Motor neuron (in vitro differentiated cells): ENCODE measurements at regions not wholly inside any gene's neighbourhood (a gene's known extent, or its start where the extent isn't known, plus 50 kb on each side); places are given as distances from the start of the nearest gene placed in this dataset.

Experiments
- ATAC-seq, 8 experiments: fragments of 200-7000 bp; cut with Tn5 transposase; replicated peaks in 6 of 8; 2 replicates each; pipeline ENCODE4 v1.8.0; 2021; ENCODE audit warnings: mild to moderate bottlenecking in 8 of 8, moderate library complexity in 8 of 8
- H3K27ac ChIP-seq, 2 donors: fragments of 250-450 bp; sonication (Bioruptor Pico); 2 replicates each; pipeline ENCODE4 v1.9.0; 2021; ENCODE audit warnings: antibody characterized with exemption in 2 of 2, mild to moderate bottlenecking in 2 of 2, moderate library complexity in 1 of 2
- H3K4me1 ChIP-seq, 2 donors: fragments of 250-450 bp; sonication (Bioruptor Pico); replicated peaks in 1 of 2; 2 replicates each; pipeline ENCODE4 v1.6.1; 2021; ENCODE audit warnings: antibody characterized with exemption in 2 of 2, mild to moderate bottlenecking in 2 of 2, moderate library complexity in 1 of 2
- H3K4me3 ChIP-seq, 5 donors: fragments of 250-450 bp; sonication (Bioruptor Pico); 2 replicates each; pipeline ENCODE4 v1.9.0; 2021; ENCODE audit warnings: antibody characterized with exemption in 5 of 5, mild to moderate bottlenecking in 5 of 5, moderate library complexity in 4 of 5
- WGBS, 10 experiments: fragments of 450-650 bp; shearing (Covaris generic); methylation state at CpG; one replicate each; pipeline ENCODE4 v1.0.0; 2022; 5-methylcytosine and 5-hydroxymethylcytosine counted together
- in situ Hi-C, 9 experiments: fragments of 400-800 bp; cut with MboI; loops; one replicate each; pipeline ENCODE4 v1.15.0; 2021; ENCODE audit warnings: low sequenced_read_pairs in 9 of 9, low pct_unique_long_range_greater_than_20kb in 2 of 9; ENCODE audit not compliant: unreplicated experiment in 9 of 9

GRCh38 chr13:106691341-106691740 lies 123.4 kb upstream of the ARGLU1 start:
- Histone ChIP-seq H3K27ac (no peak overlapping the region), H3K4me1 (peaks cover 5 to 10% of the 10 kb centered on the region in 2 donors), H3K4me3 (no peak overlapping the region)
- in situ Hi-C loops, result no loop called here
- WGBS, 10 experiments, result 0 to 54% (median 35%) methylated on average over 2 to 5 of the region's 5 CpGs; no CpG with 5 or more reads in 3 of the 10 experiments
- peak in 5 of 8 experiments; percentile 70 to 88 (median 75) for ATAC-seq

- Histone ChIP-seq H3K4me1 (peaks cover 5 to 10% of the 10 kb centered on the region in 2 donors), H3K4me3 (no peak overlapping the region), H3K27ac (no peak overlapping the region)
- in situ Hi-C loops, result no loop called here
- ATAC-seq, result peak in 3 of 8 experiments; percentile 50 to 52 (median 51)
- 5 to 76% (median 35%) methylated on average over 1 to 6 of the region's 6 CpGs; no CpG with 5 or more reads in 2 of the 10 experiments for WGBS, 10 experiments
Measured at GRCh38 chr13:106690779-106691178, 122.8 kb upstream of the ARGLU1 start.

- no peak for ATAC-seq
- no peak overlapping the region for H3K4me3 ChIP-seq
- in situ Hi-C loops, result no loop called here
- H3K4me1 ChIP-seq, result peaks cover 7 to 18% of the 10 kb centered on the region in 2 donors
- H3K27ac ChIP-seq, result no peak overlapping the region
- WGBS, 10 experiments, result 0 to 100% (median 18%) methylated on average over 1 of the region's 1 CpG; no CpG with 5 or more reads in 3 of the 10 experiments
Measured at GRCh38 chr13:106689906-106690305, 122.0 kb upstream of the ARGLU1 start.

- no peak for ATAC-seq
- H3K4me1 ChIP-seq, result peaks cover 11 to 20% of the 10 kb centered on the region in 2 donors
- no peak overlapping the region for H3K27ac ChIP-seq
- H3K4me3 ChIP-seq, result no peak overlapping the region
- 0 to 100% (median 50%) methylated on average over 1 of the region's 1 CpG; no CpG with 5 or more reads in 4 of the 10 experiments for WGBS, 10 experiments
- in situ Hi-C loops, result no loop called here
Measured at GRCh38 chr13:106688940-106689339, 121.0 kb upstream of the ARGLU1 start.

DNA sequence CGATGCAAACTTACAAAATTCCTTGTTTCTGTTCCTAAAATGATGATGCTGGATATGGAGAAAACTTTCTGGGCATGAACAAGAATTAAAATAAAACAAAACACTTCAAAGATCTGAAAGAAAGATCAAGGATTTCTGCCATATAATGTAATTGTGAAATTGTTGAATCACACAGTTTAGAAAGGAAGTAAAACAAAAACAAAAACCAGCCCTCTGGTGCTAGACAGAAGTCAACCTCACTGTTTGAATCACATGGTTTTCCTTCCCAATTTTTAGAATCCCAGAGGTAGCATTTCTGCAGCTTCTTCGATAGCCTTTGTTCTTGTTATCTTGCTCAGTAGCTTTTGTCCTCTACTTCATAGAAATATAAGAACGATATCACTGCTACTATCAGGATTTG lies 118.2 kb upstream of the ARGLU1 start:
- Histone ChIP-seq H3K4me1 (peaks cover 20 to 22% of the 10 kb centered on the region in 2 donors), H3K4me3 (no peak overlapping the region), H3K27ac (no peak overlapping the region)
- WGBS, 10 experiments, result 21 to 100% (median 89%) methylated on average over 1 to 3 of the region's 3 CpGs
- no peak for ATAC-seq
- in situ Hi-C loops, result no loop called here

DNA sequence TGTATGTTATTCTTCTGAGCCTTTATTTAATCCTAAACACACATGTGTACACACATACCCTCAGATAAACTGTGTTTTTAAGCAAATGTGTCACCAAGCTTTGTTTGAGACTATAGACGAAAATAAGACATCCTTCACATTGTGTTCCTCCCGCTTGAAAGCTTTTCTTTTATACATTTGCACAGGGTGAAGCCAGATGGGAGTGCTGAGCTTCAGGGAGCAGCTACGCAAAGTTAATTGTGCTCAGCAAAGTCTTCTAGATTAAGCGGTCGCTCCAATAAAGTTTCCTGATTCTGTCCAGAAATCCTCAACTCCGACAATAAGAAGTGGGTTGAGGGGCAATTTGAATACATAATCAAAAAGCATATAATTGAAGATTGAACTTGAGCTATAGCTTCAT lies 117.2 kb upstream of the ARGLU1 start:
- no peak overlapping the region for H3K4me3 ChIP-seq
- H3K4me1 ChIP-seq, result peaks cover 21 to 28% of the 10 kb centered on the region in 2 donors
- no peak overlapping the region for H3K27ac ChIP-seq
- in situ Hi-C loops, result no loop called here
- ATAC-seq, result no peak
- WGBS, 10 experiments, result 0 to 60% (median 27%) methylated on average over 1 to 6 of the region's 6 CpGs; no CpG with 5 or more reads in 1 of the 10 experiments

DNA sequence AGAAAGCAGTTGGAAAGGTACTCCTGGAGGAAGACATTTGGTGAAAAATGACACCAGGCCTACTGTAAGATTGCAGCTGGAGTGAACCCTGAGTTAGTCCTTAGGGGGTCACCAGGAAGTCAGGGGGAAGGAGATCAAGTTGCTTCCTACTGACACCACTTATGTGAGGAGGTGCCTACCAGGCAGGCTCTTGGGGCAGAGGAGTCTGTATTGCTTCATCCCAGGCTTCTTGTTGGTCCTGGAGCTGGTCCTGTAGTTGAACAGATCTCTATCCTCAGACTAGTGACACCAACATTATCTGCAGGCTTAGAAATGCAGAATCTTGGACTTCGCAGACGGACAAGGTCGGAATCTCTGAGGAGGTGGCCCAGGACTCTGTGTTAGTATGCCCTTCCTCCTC lies 116.0 kb upstream of the ARGLU1 start:
- in situ Hi-C loops, result no loop called here
- Histone ChIP-seq H3K27ac (no peak overlapping the region), H3K4me3 (no peak overlapping the region), H3K4me1 (peaks cover 24 to 28% of the 10 kb centered on the region in 2 donors)
- 90 to 100% (median 100%) methylated on average over 2 to 3 of the region's 3 CpGs; no CpG with 5 or more reads in 5 of the 10 experiments for WGBS, 10 experiments
- no peak for ATAC-seq

GRCh38 chr13:106683179-106683578 lies 115.2 kb upstream of the ARGLU1 start:
- H3K4me3 ChIP-seq, result no peak overlapping the region

DNA sequence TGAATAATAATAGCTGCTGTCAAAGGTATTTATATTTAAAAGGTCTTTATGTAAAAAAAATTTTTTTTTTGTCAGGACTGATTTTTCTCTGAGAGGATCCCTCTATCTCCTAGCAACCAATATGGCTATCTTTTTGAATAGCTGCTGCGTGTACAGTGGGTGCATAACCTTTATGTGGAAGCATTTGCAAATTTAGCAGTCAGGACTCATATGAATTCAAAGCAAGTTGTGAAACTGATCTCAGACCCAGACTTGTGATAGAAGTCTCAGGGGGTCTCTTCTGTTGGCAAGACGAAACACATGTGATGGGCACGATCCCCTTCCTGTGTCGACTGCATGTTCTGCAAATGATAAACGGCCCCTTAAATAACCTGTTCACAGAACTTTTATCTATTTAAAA lies 114.1 kb upstream of the ARGLU1 start:
- peak in 4 of 8 experiments; percentile 24 to 60 (median 31) for ATAC-seq
- WGBS, 10 experiments, result 7 to 71% (median 27%) methylated on average over 1 to 5 of the region's 5 CpGs; no CpG with 5 or more reads in 1 of the 10 experiments
- H3K27ac ChIP-seq, result no peak overlapping the region

More at GRCh38 chr13:106683179-106683578, 115.2 kb upstream of the ARGLU1 start:
- ATAC-seq, result no peak
- in situ Hi-C loops, result no loop called here
- 0 to 100% (median 89%) methylated on average over 1 to 8 of the region's 8 CpGs for WGBS, 10 experiments
- H3K27ac ChIP-seq, result no peak overlapping the region
- peaks cover 24 to 28% of the 10 kb centered on the region in 2 donors for H3K4me1 ChIP-seq

GRCh38 chr13:106681536-106681935 lies 113.6 kb upstream of the ARGLU1 start:
- WGBS, 10 experiments, result 0 to 40% (median 7%) methylated on average over 1 to 3 of the region's 3 CpGs; no CpG with 5 or more reads in 1 of the 10 experiments
- H3K27ac ChIP-seq, result peak overlapping the region in 1 of 2 donors; percentile 23
- in situ Hi-C loops, result no loop called here
- H3K4me1 ChIP-seq, result peaks cover 24 to 28% of the 10 kb centered on the region in 2 donors
- no peak overlapping the region for H3K4me3 ChIP-seq
- ATAC-seq, result peak in 5 of 8 experiments; percentile 24 to 36 (median 34)

More for the DNA sequence above, 114.1 kb upstream of the ARGLU1 start:
- Histone ChIP-seq H3K4me3 (no peak overlapping the region), H3K4me1 (peaks cover 24 to 28% of the 10 kb centered on the region in 2 donors)
- in situ Hi-C loops, result no loop called here

DNA sequence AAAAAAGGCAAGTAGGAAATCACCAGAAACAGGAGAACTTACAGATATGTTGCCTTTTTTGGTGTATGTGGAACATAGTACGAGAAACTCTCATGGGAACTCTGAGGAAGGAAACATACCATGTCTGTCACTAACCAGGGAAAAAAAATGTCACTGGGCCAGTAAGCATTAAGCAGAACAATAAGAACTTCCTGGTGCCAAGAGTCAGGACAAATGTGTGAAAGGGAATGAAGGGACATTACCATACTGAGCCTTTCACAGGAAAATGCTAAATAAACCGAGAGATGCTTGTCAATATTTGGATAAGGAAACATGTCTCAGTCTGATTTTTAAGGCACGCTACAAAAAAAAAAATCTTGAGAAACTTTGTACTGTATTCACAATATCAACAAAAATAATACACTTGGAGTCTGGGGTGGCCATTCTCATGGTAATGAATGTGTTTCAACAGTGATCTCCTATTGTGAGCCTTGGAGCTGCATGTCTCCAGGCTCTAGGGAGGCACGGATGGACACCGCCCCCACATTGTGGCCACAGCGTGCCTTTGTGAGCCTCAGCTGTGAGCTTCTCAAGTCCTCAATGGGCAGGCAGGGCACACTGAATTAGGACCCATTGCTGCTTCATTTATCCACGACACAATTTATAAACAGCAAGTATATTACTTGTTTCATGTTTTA lies 113.0 kb upstream of the ARGLU1 start:
- Histone ChIP-seq H3K27ac (no peak overlapping the region), H3K4me3 (no peak overlapping the region), H3K4me1 (peaks cover 24 to 28% of the 10 kb centered on the region in 2 donors)
- 0 to 83% (median 18%) methylated on average over 1 to 7 of the region's 7 CpGs; no CpG with 5 or more reads in 2 of the 10 experiments for WGBS, 10 experiments
- in situ Hi-C loops, result no loop called here
- ATAC-seq, result peak in 6 of 8 experiments; percentile 29 to 98 (median 96)

DNA sequence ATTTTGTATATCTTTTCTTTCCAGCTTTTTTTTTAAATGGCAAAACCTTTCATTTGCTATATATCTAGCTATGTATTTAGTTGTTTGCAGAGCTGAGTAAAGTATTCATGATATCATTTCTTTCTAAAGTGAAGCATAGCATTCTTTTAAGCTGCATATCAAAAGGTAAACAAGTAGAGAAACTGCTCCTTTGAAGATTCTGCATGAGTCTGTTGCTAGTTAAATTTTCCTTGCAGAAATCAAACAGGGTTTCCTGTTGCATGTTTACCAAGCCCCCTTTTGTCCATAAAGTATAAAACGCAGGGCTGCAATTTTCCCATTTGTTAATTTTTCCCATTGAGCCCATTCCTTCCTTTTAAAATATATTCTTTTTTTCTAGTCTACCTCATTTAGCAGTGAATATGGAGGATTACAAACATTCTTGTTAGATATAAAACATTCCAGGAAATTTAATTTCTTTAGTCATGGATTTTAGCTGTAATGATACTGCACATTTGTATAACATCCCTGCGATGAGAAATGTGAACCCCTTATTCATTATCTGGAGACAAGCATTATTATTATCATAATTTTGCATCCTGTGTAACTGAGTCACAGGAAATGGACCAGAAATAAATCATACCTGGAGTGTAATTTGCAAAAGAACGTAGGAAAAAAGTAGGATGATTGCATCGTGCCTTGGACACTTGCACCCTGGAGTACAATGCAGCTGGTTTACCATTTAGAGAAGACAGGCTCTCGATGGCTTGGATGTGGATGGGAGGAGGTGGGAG lies 110.9 kb upstream of the ARGLU1 start:
- Histone ChIP-seq H3K27ac (no peak overlapping the region), H3K4me1 (peaks cover 14 to 21% of the 10 kb centered on the region in 2 donors), H3K4me3 (no peak overlapping the region)
- ATAC-seq, result no peak
- WGBS, 10 experiments, result 20 to 93% (median 84%) methylated on average over 2 to 5 of the region's 5 CpGs
- in situ Hi-C loops, result no loop called here

DNA sequence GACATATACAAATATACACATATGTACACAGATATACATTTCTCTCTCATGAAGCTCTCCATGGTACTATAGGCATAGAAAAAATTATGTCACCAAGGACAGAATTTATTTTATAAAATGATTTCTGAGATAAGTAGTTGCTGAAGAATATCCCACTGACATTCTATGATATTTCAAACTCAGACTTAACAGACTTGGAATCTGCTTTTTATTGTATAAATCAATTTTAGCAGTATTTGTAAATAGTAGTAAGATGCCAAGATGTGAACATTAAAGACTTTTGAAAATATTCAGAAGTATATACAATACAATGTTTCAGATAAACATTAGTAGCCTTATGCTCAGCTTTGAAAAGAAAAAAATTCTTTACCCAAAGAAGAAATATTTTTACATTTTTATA lies 107.4 kb upstream of the ARGLU1 start:
- Histone ChIP-seq H3K27ac (no peak overlapping the region), H3K4me1 (peaks cover 0 to 4% of the 10 kb centered on the region in 2 donors), H3K4me3 (no peak overlapping the region)
- in situ Hi-C loops, result no loop called here
- no peak for ATAC-seq
